Body of pancreas (tissue), 4 donors: ENCODE measurements at regions not wholly inside any gene's neighbourhood (a gene's known extent, or its start where the extent isn't known, plus 50 kb on each side); places are given as distances from the start of the nearest gene placed in this dataset.

ENCODE experiments used
- CTCF ChIP-seq, 7 experiments: fragments of 450-650 bp in 4 of 7; fragments of 200-600 bp in 3 of 7; sonication (generic) in 3 of 7; IDR thresholded peaks; one replicate each; pipeline ENCODE4 v1.5.1; 2016 to 2019; ENCODE audit warnings: antibody characterized with exemption in 7 of 7
- POLR2A ChIP-seq, 3 donors: fragments of 450-650 bp; IDR thresholded peaks; one replicate each; pipeline ENCODE4 v1.6.1; 2016; ENCODE audit warnings: antibody characterized with exemption in 3 of 3, mild to moderate bottlenecking in 2 of 3

GRCh38 chr11:70522593-70523311, 124.4 kb downstream of the CTTN start:
- TF ChIP-seq CTCF (IDR thresholded peaks at IDR 0.05) (no peak), POLR2A (IDR thresholded peaks at IDR 0.05) (no peak)
